HEK293T (cell line): ENCODE measurements at regions not wholly inside any gene's neighbourhood (a gene's known extent, or its start where the extent isn't known, plus 50 kb on each side); places are given as distances from the start of the nearest gene placed in this dataset.

Experiments used
- BHLHE40 ChIP-seq: fragments of 450-650 bp; IDR thresholded peaks from 2 replicates; pipeline ENCODE4 v1.6.1; 2016; ENCODE audit warnings: mild to moderate bottlenecking, moderate library complexity, borderline replicate concordance
- L3MBTL2 ChIP-seq: fragments of 450-650 bp; conservative IDR thresholded peaks from 2 replicates; pipeline ENCODE4 v1.6.1; 2016; ENCODE audit warnings: mild to moderate bottlenecking
- LEF1 ChIP-seq: fragments of 450-650 bp; IDR thresholded peaks from 2 replicates; pipeline ENCODE4 v1.6.1; 2017; ENCODE audit warnings: mild to moderate bottlenecking, borderline replicate concordance
- NFRKB ChIP-seq: fragments of 450-650 bp; IDR thresholded peaks from 2 replicates; pipeline ENCODE4 v1.6.1; 2016; ENCODE audit warnings: mild to moderate bottlenecking, moderate library complexity
- SP1 ChIP-seq: fragments of 450-650 bp; IDR thresholded peaks from 2 replicates; pipeline ENCODE4 v1.6.1; 2017
- SUZ12 ChIP-seq: fragments of 450-650 bp; IDR thresholded peaks from 2 replicates; pipeline ENCODE4 v1.6.1; 2016; ENCODE audit warnings: mild to moderate bottlenecking
- TARDBP ChIP-seq: fragments of 450-650 bp; IDR thresholded peaks from 2 replicates; pipeline ENCODE4 v1.6.1; 2016
- ZNF384 ChIP-seq: fragments of 450-650 bp; IDR thresholded peaks from 2 replicates; pipeline ENCODE4 v1.6.1; 2016
- TF ChIP-seq, protein P1 (sequence below): fragments of 450-650 bp; IDR thresholded peaks from 2 replicates; pipeline ENCODE4 v1.6.1; 2016

- TF ChIP-seq SP1 (no peak), BHLHE40 (no peak), L3MBTL2 (no peak), LEF1 (no peak), NFRKB (no peak), SUZ12 (no peak), TARDBP (no peak), ZNF384 (no peak)
- TF ChIP-seq, protein P1, sequence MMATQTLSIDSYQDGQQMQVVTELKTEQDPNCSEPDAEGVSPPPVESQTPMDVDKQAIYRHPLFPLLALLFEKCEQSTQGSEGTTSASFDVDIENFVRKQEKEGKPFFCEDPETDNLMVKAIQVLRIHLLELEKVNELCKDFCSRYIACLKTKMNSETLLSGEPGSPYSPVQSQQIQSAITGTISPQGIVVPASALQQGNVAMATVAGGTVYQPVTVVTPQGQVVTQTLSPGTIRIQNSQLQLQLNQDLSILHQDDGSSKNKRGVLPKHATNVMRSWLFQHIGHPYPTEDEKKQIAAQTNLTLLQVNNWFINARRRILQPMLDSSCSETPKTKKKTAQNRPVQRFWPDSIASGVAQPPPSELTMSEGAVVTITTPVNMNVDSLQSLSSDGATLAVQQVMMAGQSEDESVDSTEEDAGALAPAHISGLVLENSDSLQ: no peak
Measured at GRCh38 chr3:168714609-168715240, 619.0 kb upstream of the GOLIM4 start.
